Effector memory CD8-positive, alpha-beta T cell (primary cell): ENCODE measurements at regions not wholly inside any gene's neighbourhood (a gene's known extent, or its start where the extent isn't known, plus 50 kb on each side); places are given as distances from the start of the nearest gene placed in this dataset.

Experiments
- ATAC-seq: fragments of 150-1000 bp; cut with Tn5 transposase; replicated peaks from 2 replicates; pipeline ENCODE4 v1.10.0; 2021; ENCODE audit warnings: mild to moderate bottlenecking, moderate library complexity
- DNase-seq, 3 experiments: peaks; one replicate each; pipeline ENCODE4 v3.0.0; 2021
- H3K27ac Mint-ChIP-seq, 2 donors: one replicate each; pipeline ENCODE4 v1.8.0; 2022; ENCODE audit warnings: mild to moderate bottlenecking in 2 of 2, mixed read lengths in 2 of 2, moderate library complexity in 2 of 2
- H3K27me3 Mint-ChIP-seq, 2 donors: one replicate each; pipeline ENCODE4 v1.8.0; 2022; ENCODE audit warnings: mixed read lengths in 2 of 2
- H3K36me3 Mint-ChIP-seq: one replicate; pipeline ENCODE4 v1.8.0; 2022; ENCODE audit warnings: mild to moderate bottlenecking, moderate library complexity, mixed read lengths; ENCODE audit not compliant: insufficient read depth
- H3K4me1 Mint-ChIP-seq, 2 donors: one replicate each; pipeline ENCODE4 v1.8.0; 2022; ENCODE audit warnings: low read depth in 2 of 2, mixed read lengths in 2 of 2
- H3K4me3 Mint-ChIP-seq, 2 donors: one replicate each; pipeline ENCODE4 v1.8.0; 2022; ENCODE audit warnings: mild to moderate bottlenecking in 2 of 2, mixed read lengths in 2 of 2, moderate library complexity in 2 of 2
- H3K9me3 Mint-ChIP-seq, 2 donors: one replicate each; pipeline ENCODE4 v1.8.0; 2022; ENCODE audit warnings: mixed read lengths in 2 of 2

GRCh38 chr18:6668836-6669235, 60.7 kb upstream of the ARHGAP28 start:
- no peak overlapping the region for H3K27ac Mint-ChIP-seq
- no peak for ATAC-seq
- no peak overlapping the region for H3K4me3 Mint-ChIP-seq

GRCh38 chr18:6672821-6673308, 56.7 kb upstream of the ARHGAP28 start:
- Mint-ChIP-seq H3K4me1 (no peaks in the 10 kb centered on the region), H3K9me3 (peaks cover 0 to 10% of the 10 kb centered on the region in 2 donors), H3K27ac (no peak overlapping the region), H3K4me3 (no peak overlapping the region), H3K27me3 (no peaks in the 10 kb centered on the region), H3K36me3 (no peaks in the 10 kb centered on the region)
- ATAC-seq: no peak
- DNase-seq: no peak

More at GRCh38 chr18:6668836-6669235, 60.7 kb upstream of the ARHGAP28 start:
- DNase-seq: no peak
- Mint-ChIP-seq H3K9me3 (peaks cover 5 to 6% of the 10 kb centered on the region in 2 donors), H3K4me1 (no peaks in the 10 kb centered on the region), H3K27me3 (no peaks in the 10 kb centered on the region), H3K36me3 (no peaks in the 10 kb centered on the region)

- H3K4me3 Mint-ChIP-seq: no peak overlapping the region
- no peaks in the 10 kb centered on the region for H3K27me3 Mint-ChIP-seq
- no peak for DNase-seq
- no peaks in the 10 kb centered on the region for H3K4me1 Mint-ChIP-seq
- ATAC-seq: no peak
- H3K36me3 Mint-ChIP-seq: no peaks in the 10 kb centered on the region
- peaks cover 0 to 10% of the 10 kb centered on the region in 2 donors for H3K9me3 Mint-ChIP-seq
- no peak overlapping the region for H3K27ac Mint-ChIP-seq
Observed at GRCh38 chr18:6677086-6677485, 52.4 kb upstream of the ARHGAP28 start.

- Mint-ChIP-seq H3K27me3 (no peaks in the 10 kb centered on the region), H3K9me3 (peaks cover 0 to 4% of the 10 kb centered on the region in 2 donors), H3K27ac (no peak overlapping the region), H3K4me3 (no peak overlapping the region), H3K36me3 (no peaks in the 10 kb centered on the region), H3K4me1 (no peaks in the 10 kb centered on the region)
- no peak for ATAC-seq
- DNase-seq: no peak
Observed at GRCh38 chr18:6679201-6679600, 50.3 kb upstream of the ARHGAP28 start.
